Suppressor macrophage (primary cell): ENCODE measurements at regions not wholly inside any gene's neighbourhood (a gene's known extent, or its start where the extent isn't known, plus 50 kb on each side); places are given as distances from the start of the nearest gene placed in this dataset.

Experiments
- DNase-seq, 4 experiments: peaks; one replicate each; pipeline ENCODE4 v3.0.0-alpha.2; 2020 to 2022

DNA sequence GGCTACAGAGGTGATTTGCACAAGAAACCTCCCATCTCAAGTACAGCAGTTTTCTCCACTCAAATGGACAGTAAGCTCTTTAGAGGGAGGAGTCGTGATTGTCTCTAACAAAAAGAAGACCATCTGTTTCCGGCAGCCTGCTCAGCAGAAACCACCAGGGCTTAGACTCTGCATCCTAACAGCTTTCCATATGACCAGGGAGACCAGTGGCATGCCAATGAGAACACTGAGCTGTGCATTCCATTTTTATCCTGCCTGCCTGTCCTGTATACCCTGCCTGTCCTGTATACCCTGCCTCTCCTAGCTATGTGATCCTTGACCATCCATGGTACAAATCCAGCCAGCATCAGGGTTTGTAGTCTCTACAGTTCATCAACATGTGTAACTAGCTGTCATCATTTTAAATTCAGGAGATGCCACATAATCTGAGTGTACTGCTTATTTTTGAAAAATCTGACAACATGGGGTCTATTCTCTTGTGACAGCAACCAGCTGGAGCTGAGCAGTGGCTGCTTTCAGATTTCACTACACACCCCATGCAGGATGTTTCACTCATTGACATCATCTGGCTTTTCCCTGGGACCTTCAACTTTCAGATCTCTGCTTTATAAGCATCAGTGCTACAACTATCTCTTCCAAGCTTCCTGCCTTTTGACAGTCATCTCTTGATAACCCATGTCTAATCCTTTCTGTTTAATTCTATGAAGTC lies 50.5 kb upstream of the POU2AF2 start:
- DNase-seq = no peak

GRCh38 chr11:111193924-111194490 lies 51.5 kb upstream of the POU2AF2 start:
- no peak for DNase-seq

- DNase-seq = peak in 1 of 4 experiments; percentile 7
Observed at GRCh38 chr11:111189466-111189865, 56.1 kb upstream of the POU2AF2 start.

DNA sequence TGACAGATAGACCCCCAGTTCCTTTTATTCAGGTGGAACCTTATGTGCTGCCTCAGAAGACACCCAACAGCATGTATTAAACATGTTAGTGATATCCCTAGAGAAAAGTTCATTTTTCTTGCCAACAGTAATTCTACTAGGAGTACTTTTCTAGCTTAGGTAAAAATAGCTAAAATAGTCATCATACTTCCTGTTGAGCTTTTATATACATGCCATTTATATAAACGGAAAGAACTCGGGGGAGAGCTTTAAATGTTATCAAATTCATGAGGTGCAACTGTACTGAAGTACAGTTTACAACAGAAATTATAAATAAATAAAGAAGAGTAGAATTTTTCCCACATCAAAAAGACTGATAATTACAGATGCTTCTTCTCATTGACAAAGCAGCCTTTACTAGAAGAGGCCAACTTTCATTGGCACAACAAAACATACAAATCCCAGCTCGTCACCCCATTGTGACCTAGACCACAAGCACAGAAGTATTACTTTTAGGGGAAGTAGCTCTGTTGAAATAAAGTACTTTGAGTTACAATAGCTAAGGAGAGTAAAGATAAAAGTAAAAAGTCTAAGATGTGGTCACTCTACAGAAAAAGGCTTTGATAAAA lies 59.1 kb upstream of the POU2AF2 start:
- DNase-seq = peak; percentile 55 to 83 (median 75)

GRCh38 chr11:111185266-111185665 lies 60.3 kb upstream of the POU2AF2 start:
- peak; percentile 37 to 75 (median 62) for DNase-seq

DNA sequence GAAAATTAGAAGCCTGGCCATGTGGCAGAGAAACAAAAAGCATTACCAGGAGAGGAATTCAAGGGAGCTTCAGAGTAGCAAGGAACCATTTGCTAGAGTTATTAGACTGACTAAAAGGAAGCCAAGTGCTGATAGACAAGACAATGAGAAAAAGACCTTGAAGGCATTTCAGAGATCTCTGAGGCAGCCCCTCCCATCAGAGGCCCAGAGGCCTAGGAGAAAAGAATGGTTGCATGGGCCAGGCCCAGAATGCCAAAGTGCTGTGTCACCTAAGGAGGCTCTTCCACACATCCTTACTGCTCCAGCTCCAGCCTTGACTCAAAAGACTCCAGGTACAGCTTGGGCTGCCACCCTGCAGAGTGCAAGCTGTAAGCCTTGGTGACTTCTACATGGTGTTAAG lies 61.8 kb upstream of the POU2AF2 start:
- no peak for DNase-seq

DNA sequence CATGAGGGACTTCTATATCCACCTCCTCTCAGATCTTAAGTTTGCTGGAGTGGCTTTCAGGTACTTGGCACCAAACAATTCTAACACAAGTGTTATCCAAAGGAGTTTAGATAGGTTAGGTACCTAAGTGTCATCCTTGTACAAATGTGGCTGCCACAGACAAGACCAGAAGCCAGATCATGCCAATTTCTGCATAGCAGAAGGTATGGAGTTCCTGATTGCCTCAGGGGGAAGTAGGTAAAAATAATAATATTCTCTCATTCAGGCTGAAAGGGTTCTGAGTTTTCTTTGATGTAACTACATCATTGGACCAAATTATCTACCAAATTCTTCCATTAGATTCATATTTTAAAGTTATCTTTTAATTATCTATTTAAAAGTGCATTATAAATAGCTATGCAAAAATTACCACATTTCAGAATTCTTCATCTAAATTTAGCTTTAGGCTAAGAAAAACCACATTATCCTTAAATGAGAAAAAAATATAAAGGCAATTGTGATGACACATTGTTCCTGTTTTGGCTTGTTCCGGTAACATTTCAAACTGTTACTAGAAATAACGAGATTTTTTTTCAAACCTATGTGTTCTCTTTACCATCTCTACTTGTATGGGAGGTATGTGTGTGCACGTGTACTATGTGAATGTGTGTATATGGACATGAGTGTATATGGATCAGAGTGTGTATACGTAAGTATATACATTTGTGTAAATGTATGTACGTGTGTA lies 66.2 kb upstream of the POU2AF2 start:
- DNase-seq = peak in 2 of 4 experiments; percentile 54 to 57

GRCh38 chr11:111177037-111177871 lies 68.3 kb upstream of the POU2AF2 start:
- DNase-seq = peak; percentile 58 to 87 (median 81)

DNA sequence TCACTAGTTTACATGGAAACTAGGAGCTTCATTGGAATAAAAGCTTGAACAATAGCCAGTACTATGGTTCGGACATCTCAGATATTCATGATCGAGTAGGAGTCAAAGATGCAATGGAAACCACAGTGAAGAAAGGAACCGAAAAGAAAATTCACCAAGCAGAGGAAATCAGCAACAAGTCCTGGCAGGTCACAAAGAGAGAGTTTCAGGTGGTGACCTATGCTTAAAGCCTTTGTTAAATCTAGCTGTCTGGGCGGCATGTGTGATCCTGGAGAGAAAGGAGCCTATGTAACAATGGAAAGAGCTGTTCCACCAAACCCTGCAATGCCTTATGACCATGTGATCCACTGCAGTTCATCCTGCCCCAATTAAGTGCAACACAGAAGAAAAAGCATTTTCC lies 68.9 kb upstream of the POU2AF2 start:
- peak in 3 of 4 experiments; percentile 14 to 29 (median 16) for DNase-seq

GRCh38 chr11:111173221-111173620 lies 72.3 kb upstream of the POU2AF2 start:
- DNase-seq = no peak

- no peak for DNase-seq
Observed at GRCh38 chr11:111172321-111172862, 73.1 kb upstream of the POU2AF2 start.

DNA sequence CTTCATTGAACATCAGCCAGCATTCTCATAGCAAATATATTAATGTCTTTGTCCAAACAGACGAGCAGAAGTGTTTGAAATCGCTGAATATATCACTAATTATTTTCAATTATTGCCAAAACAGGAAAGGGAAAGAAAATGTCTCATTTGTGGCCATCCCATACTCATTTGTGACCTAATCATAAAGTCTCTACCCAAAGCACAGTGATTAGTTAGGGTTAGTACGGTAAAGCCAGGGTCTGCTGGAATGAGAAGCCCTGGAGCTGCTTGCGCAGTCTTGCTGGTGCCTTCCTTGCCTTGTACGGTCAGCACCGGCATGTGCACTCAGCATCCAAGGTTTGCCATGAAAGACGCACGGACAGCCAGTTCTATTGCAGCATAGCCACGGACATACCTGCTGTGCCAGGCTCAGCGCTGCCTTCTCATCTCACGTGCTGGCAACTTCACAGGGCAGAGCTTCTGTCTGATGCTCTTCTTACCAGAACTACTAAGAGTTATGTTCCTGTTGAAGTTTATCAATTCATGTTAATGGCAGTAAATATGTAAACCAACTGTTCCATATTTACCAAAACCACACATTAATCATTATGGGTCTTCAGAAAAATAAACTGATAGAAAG lies 74.7 kb upstream of the POU2AF2 start:
- DNase-seq = no peak

DNA sequence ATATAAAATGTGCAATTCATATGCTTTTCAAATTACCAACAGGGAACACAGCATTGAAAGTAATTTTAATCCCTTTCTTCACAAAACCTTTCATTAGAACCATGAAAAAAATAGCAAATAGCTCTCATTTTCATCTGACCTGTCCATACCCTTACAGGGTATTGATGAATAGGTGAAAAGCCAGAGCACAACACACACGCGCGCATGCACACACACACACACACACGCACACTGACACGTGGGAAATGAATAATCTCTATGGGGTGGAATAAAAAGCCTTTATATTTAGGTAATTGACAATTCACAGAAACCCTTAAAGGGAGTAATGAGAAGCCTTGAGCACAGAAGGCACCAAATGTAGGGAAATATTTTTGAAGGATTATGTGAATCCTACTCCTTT lies 76.2 kb upstream of the POU2AF2 start:
- no peak for DNase-seq

DNA sequence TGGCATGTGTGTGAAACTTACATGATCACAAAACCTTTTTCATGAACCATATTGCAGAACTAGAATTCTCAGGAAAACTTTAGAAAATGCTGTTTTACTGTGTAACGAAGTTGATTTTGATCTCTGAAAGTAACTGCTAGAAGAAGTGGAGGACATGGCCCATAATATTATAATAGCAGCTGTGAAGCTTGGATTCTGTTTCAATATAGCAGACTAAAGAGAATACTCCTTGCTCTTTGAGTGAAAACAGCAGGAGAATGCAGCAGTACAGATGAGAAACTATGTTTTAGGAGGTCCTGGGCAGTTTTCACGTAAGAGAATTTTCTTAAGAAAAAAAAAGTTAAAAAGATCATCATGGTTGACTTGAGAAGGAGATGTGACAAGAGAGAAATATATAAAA lies 76.7 kb upstream of the POU2AF2 start:
- DNase-seq = no peak

GRCh38 chr11:111167666-111168065 lies 77.9 kb upstream of the POU2AF2 start:
- no peak for DNase-seq

- DNase-seq = no peak
Observed at GRCh38 chr11:111166598-111166997, 78.9 kb upstream of the POU2AF2 start.

GRCh38 chr11:111162305-111162704 lies 83.2 kb upstream of the POU2AF2 start:
- no peak for DNase-seq

DNA sequence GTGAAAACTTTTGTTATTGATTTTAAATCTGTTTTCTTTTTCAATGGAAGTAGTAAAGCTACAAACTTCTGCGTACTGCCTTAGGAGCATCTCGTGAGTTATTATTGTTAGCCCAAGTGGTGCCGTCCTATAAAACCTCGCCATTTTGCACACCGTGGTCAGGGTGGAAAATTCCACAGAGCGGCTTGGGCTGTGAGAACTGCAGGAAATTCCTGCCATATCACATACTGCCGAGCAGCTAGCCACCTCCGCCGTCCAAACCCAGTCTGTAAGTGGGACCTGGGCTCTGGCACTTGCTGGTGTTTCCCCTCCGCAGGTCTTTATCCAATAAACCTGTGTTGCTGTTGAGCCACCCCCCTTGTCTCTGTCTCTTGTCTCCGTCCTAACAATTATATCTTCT lies 88.0 kb upstream of the POU2AF2 start:
- DNase-seq = no peak

GRCh38 chr11:111155021-111155420 lies 90.5 kb upstream of the POU2AF2 start:
- no peak for DNase-seq

- peak; percentile 5 to 20 (median 9) for DNase-seq
Observed at GRCh38 chr11:111153194-111153593, 92.3 kb upstream of the POU2AF2 start.

GRCh38 chr11:111148953-111149352 lies 96.6 kb upstream of the POU2AF2 start:
- DNase-seq = peak; percentile 23 to 56 (median 40)

GRCh38 chr11:111148121-111148520 lies 97.4 kb upstream of the POU2AF2 start:
- no peak for DNase-seq
